ENCODE measurements at regions not wholly inside any gene's neighbourhood (a gene's known extent, or its start where the extent isn't known, plus 50 kb on each side); places are given as distances from the start of the nearest gene placed in this dataset.

DNA sequence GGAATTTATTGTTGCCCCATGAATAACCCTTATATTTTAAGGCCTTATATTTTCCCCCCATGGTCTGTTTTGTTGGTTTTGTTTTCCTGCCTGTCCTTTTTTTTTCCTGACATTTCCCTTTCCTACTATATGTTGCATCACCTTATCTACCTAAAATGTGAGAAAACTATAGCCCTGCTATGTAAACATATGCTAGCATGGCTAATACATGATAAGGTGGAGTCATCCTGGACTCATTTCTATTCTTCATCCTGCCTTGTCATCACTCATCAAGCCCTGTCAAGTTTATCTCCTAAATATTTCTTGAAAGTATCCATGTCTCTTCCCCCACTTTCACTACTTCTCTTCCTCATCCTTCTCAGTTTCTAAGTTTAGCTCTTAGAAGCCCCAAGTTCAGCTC lies 2168.8 kb upstream of the RAG2 start:
- Histone ChIP-seq H3K27me3 (ENCODE audit: insufficient read depth, low read length) (no peaks in the 10 kb centered on the region), H3K4me3 (replicated peaks in 1 of 2; ENCODE audit: low read depth in 1 of 2, low read length in 2 of 2) (no peak overlapping the region), H3K4me2 (ENCODE audit: low read length) (no peak overlapping the region), H3K9me3 (ENCODE audit: control insufficient read depth in 1 of 2, insufficient read depth in 1 of 2, low read depth in 1 of 2, low read length in 2 of 2) (peaks cover 0 to 12% of the 10 kb centered on the region in 2 experiments; a peak in 2 of 4 replicates), H3K36me3 (ENCODE audit: control insufficient read depth in 1 of 2, insufficient read depth in 2 of 2, low read length in 2 of 2) (no peaks in the 10 kb centered on the region), H2AFZ (ENCODE audit: low read depth, low read length, poor library complexity, severe bottlenecking) (no peak overlapping the region), H3K27ac (ENCODE audit: low read depth, low read length) (no peak overlapping the region), H4K20me1 (ENCODE audit: insufficient read depth) (no peaks in the 10 kb centered on the region), H3K4me1 (ENCODE audit: control insufficient read depth in 1 of 2, insufficient read depth in 2 of 2, low read length in 2 of 2) (no peaks in the 10 kb centered on the region), H3K9me2 (ENCODE audit: insufficient read depth) (no peaks in the 10 kb centered on the region), H3K79me2 (ENCODE audit: insufficient read depth, low read length) (no peaks in the 10 kb centered on the region), H3K9ac (ENCODE audit: low read length) (no peak overlapping the region)
- ChIA-PET CTCF (no interaction called here), RAD21 (ENCODE audit: low non-redundant PET in 1 of 2, low total read pairs in 2 of 2, uncharacterized antibody in 2 of 2, unreplicated experiment in 2 of 2) (no interaction called here), POLR2A (no interaction called here)
- BruUV-seq (replicated peaks), result no TSS peak
- ATAC-seq (no peak), DNase-seq (ENCODE audit: low read depth, low spot score) (no peak)
- intact Hi-C loops (cut with micrococcal nuclease), result no loop called here
- TF ChIP-seq, protein P1, sequence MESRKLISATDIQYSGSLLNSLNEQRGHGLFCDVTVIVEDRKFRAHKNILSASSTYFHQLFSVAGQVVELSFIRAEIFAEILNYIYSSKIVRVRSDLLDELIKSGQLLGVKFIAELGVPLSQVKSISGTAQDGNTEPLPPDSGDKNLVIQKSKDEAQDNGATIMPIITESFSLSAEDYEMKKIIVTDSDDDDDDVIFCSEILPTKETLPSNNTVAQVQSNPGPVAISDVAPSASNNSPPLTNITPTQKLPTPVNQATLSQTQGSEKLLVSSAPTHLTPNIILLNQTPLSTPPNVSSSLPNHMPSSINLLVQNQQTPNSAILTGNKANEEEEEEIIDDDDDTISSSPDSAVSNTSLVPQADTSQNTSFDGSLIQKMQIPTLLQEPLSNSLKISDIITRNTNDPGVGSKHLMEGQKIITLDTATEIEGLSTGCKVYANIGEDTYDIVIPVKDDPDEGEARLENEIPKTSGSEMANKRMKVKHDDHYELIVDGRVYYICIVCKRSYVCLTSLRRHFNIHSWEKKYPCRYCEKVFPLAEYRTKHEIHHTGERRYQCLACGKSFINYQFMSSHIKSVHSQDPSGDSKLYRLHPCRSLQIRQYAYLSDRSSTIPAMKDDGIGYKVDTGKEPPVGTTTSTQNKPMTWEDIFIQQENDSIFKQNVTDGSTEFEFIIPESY (IDR thresholded peaks at IDR 0.05; ENCODE audit: extremely low read depth, insufficient replicate concordance, low read length), result no peak
- TF ChIP-seq YY1 (IDR thresholded peaks at IDR 0.05; ENCODE audit: extremely low read depth, insufficient replicate concordance, low read depth, low read length), result no peak
- no peak for TF ChIP-seq ZFX (IDR thresholded peaks at IDR 0.05)
- TF ChIP-seq EZH2 (IDR thresholded peaks at IDR 0.05), result no peak
- no peak for TF ChIP-seq POLR2AphosphoS5 (IDR thresholded peaks at IDR 0.05; ENCODE audit: low read depth, low read length)
- no peak for TF ChIP-seq ZNF274 (IDR thresholded peaks at IDR 0.05; ENCODE audit: low read depth, low read length)
- TF ChIP-seq, protein P2, sequence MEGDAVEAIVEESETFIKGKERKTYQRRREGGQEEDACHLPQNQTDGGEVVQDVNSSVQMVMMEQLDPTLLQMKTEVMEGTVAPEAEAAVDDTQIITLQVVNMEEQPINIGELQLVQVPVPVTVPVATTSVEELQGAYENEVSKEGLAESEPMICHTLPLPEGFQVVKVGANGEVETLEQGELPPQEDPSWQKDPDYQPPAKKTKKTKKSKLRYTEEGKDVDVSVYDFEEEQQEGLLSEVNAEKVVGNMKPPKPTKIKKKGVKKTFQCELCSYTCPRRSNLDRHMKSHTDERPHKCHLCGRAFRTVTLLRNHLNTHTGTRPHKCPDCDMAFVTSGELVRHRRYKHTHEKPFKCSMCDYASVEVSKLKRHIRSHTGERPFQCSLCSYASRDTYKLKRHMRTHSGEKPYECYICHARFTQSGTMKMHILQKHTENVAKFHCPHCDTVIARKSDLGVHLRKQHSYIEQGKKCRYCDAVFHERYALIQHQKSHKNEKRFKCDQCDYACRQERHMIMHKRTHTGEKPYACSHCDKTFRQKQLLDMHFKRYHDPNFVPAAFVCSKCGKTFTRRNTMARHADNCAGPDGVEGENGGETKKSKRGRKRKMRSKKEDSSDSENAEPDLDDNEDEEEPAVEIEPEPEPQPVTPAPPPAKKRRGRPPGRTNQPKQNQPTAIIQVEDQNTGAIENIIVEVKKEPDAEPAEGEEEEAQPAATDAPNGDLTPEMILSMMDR (IDR thresholded peaks at IDR 0.05 in 2 of 3, conservative IDR thresholded peaks at IDR 0.05 in 1 of 3; ENCODE audit: borderline replicate concordance in 1 of 3, insufficient read depth in 1 of 3, low read depth in 2 of 3, low read length in 2 of 3), result no peak
- no peak for TF ChIP-seq EGR1 (IDR thresholded peaks at IDR 0.05; ENCODE audit: low read depth)
- TF ChIP-seq ELF1 (IDR thresholded peaks at IDR 0.05; ENCODE audit: borderline replicate concordance, low read depth), result no peak
- no peak for TF ChIP-seq SRF (IDR thresholded peaks at IDR 0.05; ENCODE audit: low read depth)
- no peak for TF ChIP-seq TCF7L2 (IDR thresholded peaks at IDR 0.05; ENCODE audit: borderline replicate concordance, extremely low read depth, insufficient read depth, insufficient read length)
- TF ChIP-seq, protein P3, sequence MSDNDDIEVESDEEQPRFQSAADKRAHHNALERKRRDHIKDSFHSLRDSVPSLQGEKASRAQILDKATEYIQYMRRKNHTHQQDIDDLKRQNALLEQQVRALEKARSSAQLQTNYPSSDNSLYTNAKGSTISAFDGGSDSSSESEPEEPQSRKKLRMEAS (IDR thresholded peaks at IDR 0.05), result no peak
- TF ChIP-seq RAD21 (IDR thresholded peaks at IDR 0.05; ENCODE audit: low read depth), result no peak
- TF ChIP-seq JUND (IDR thresholded peaks at IDR 0.05), result no peak
